SU-DHL-6 (cell line): ENCODE measurements at regions not wholly inside any gene's neighbourhood (a gene's known extent, or its start where the extent isn't known, plus 50 kb on each side); places are given as distances from the start of the nearest gene placed in this dataset.

ENCODE experiments used
- H2AFZ ChIP-seq: fragments of 200-600 bp; sonication (generic); 2 replicates; pipeline ENCODE4 v1.6.1; 2014; ENCODE audit warnings: low read depth, mild to moderate bottlenecking, moderate library complexity, mixed read lengths, antibody characterized with exemption, low read length; ENCODE audit not compliant: severe bottlenecking
- H3F3A ChIP-seq: fragments of 200-600 bp; shearing (Covaris generic); 2 replicates; pipeline ENCODE4 v1.6.0; 2016; ENCODE audit warnings: antibody characterized with exemption, mild to moderate bottlenecking; ENCODE audit not compliant: insufficient read depth
- H3K27ac ChIP-seq: fragments of 200-600 bp; sonication (generic); 2 replicates; pipeline ENCODE4 v1.5.1; 2016; ENCODE audit warnings: low read depth, mild to moderate bottlenecking, low read length, moderate library complexity, mixed read lengths
- H3K27me3 ChIP-seq: fragments of 200-600 bp; sonication (generic), shearing (Covaris generic); 2 replicates; pipeline ENCODE4 v1.6.0; 2014; ENCODE audit warnings: mild to moderate bottlenecking, low read length
- H3K36me3 ChIP-seq: fragments of 200-600 bp; sonication (generic); 2 replicates; pipeline ENCODE4 v1.6.1; 2014; ENCODE audit warnings: mild to moderate bottlenecking, low read length, mixed read lengths
- H3K4me2 ChIP-seq: fragments of 300-600, 200-600 bp; shearing (Covaris generic), sonication (generic); 2 replicates; pipeline ENCODE4 v1.6.0; 2014; ENCODE audit warnings: low read length, low read depth, mild to moderate bottlenecking; ENCODE audit not compliant: poor library complexity, severe bottlenecking
- H3K4me3 ChIP-seq: fragments of 200-600 bp; sonication (generic); 2 replicates; pipeline ENCODE4 v1.5.1; 2014; ENCODE audit warnings: antibody characterized with exemption, low read length, mild to moderate bottlenecking, mixed read lengths; ENCODE audit not compliant: insufficient read depth, poor library complexity, severe bottlenecking
- H3K79me2 ChIP-seq: fragments of 200-600 bp; sonication (generic); 2 replicates; pipeline ENCODE4 v1.6.1; 2014; ENCODE audit warnings: mild to moderate bottlenecking, low read length, moderate library complexity; ENCODE audit not compliant: insufficient read depth
- H3K9ac ChIP-seq: fragments of 200-600 bp; sonication (generic); 2 replicates; pipeline ENCODE4 v1.7.0; 2014; ENCODE audit warnings: mild to moderate bottlenecking, low read length
- H3K9me2 ChIP-seq: fragments of 200-600 bp; sonication (generic); replicated peaks from 2 replicates; pipeline ENCODE4 v1.6.1; 2014; ENCODE audit warnings: low read length; ENCODE audit not compliant: insufficient read depth
- H3K9me3 ChIP-seq: fragments of 200-600 bp; sonication (generic); 2 replicates; pipeline ENCODE4 v1.6.1; 2014; ENCODE audit warnings: low read length, mixed read lengths; ENCODE audit not compliant: insufficient read depth
- H4K20me1 ChIP-seq: fragments of 200-600 bp; sonication (generic); 2 replicates; pipeline ENCODE4 v1.6.1; 2014; ENCODE audit warnings: low read depth, mild to moderate bottlenecking, antibody characterized with exemption, low read length, moderate library complexity, mixed read lengths
- CTCF ChIP-seq: fragments of 200-600 bp; sonication (generic); IDR thresholded peaks from one replicate; pipeline ENCODE4 v1.5.1; 2017; ENCODE audit warnings: antibody characterized with exemption, mild to moderate bottlenecking, low read length, moderate library complexity; ENCODE audit not compliant: insufficient read depth, poor library complexity, severe bottlenecking
- EZH2phosphoT487 ChIP-seq: fragments of 200-600 bp; sonication (generic), shearing (Covaris generic); conservative IDR thresholded peaks from 2 replicates; pipeline ENCODE4 v1.6.1; 2018; ENCODE audit warnings: mild to moderate bottlenecking, antibody characterized with exemption, low read length, moderate library complexity, mixed read lengths

- Histone ChIP-seq H3K4me3 (no peak overlapping the region), H2AFZ (no peak overlapping the region), H3K79me2 (no peaks in the 10 kb centered on the region), H3K9me3 (no peaks in the 10 kb centered on the region), H4K20me1 (no peaks in the 10 kb centered on the region), H3K36me3 (no peaks in the 10 kb centered on the region), H3K27ac (no peak overlapping the region), H3K9ac (no peak overlapping the region), H3K9me2 (no peaks in the 10 kb centered on the region), H3K4me2 (no peak overlapping the region), H3F3A (no peaks in the 10 kb centered on the region), H3K27me3 (no peaks in the 10 kb centered on the region)
- TF ChIP-seq CTCF: no peak
- TF ChIP-seq EZH2phosphoT487: no peak
Measured at GRCh38 chr20:24316731-24317130, 152.7 kb upstream of the SYNDIG1 start.

GRCh38 chr20:24314053-24314452 lies 155.4 kb upstream of the SYNDIG1 start:
- H3K79me2 ChIP-seq: no peaks in the 10 kb centered on the region
- H3K9ac ChIP-seq: no peak overlapping the region
- no peak overlapping the region for H3K4me2 ChIP-seq
- no peak overlapping the region for H3K4me3 ChIP-seq
- H3K27ac ChIP-seq: no peak overlapping the region
- H3K9me2 ChIP-seq: no peaks in the 10 kb centered on the region
- no peaks in the 10 kb centered on the region for H4K20me1 ChIP-seq
- H3K36me3 ChIP-seq: no peaks in the 10 kb centered on the region
- no peak overlapping the region for H2AFZ ChIP-seq
- no peaks in the 10 kb centered on the region for H3K9me3 ChIP-seq
- TF ChIP-seq CTCF (no peak), EZH2phosphoT487 (no peak)
- no peaks in the 10 kb centered on the region for H3K27me3 ChIP-seq
- H3F3A ChIP-seq: no peaks in the 10 kb centered on the region

GRCh38 chr20:24309596-24309995 lies 159.8 kb upstream of the SYNDIG1 start:
- Histone ChIP-seq H3K9ac (no peak overlapping the region), H3K79me2 (no peaks in the 10 kb centered on the region), H3K4me2 (no peak overlapping the region), H2AFZ (no peak overlapping the region), H3K4me3 (no peak overlapping the region), H3K36me3 (no peaks in the 10 kb centered on the region), H4K20me1 (no peaks in the 10 kb centered on the region), H3K27ac (no peak overlapping the region), H3K9me2 (no peaks in the 10 kb centered on the region), H3F3A (no peaks in the 10 kb centered on the region), H3K9me3 (no peaks in the 10 kb centered on the region), H3K27me3 (no peaks in the 10 kb centered on the region)
- no peak for TF ChIP-seq CTCF
- no peak for TF ChIP-seq EZH2phosphoT487
